BLaER1 (cell line): ENCODE measurements at regions not wholly inside any gene's neighbourhood (a gene's known extent, or its start where the extent isn't known, plus 50 kb on each side); places are given as distances from the start of the nearest gene placed in this dataset.

Experiments
- H3K27ac ChIP-seq: shearing (Covaris generic); formaldehyde crosslinking; 2 replicates; pipeline ENCODE4 v1.8.1; 2022
- H3K27me3 ChIP-seq: shearing (Covaris generic); formaldehyde crosslinking; 2 replicates; pipeline ENCODE4 v1.8.1; 2022
- H3K36me3 ChIP-seq: shearing (Covaris generic); formaldehyde crosslinking; 2 replicates; pipeline ENCODE4 v1.8.1; 2022
- H3K4me1 ChIP-seq: shearing (Covaris generic); formaldehyde crosslinking; 2 replicates; pipeline ENCODE4 v1.8.1; 2022
- H3K4me2 ChIP-seq: shearing (Covaris generic); formaldehyde crosslinking; 2 replicates; pipeline ENCODE4 v1.8.1; 2022
- H3K4me3 ChIP-seq: shearing (Covaris generic); formaldehyde crosslinking; 2 replicates; pipeline ENCODE4 v1.8.1; 2022
- H3K9ac ChIP-seq: shearing (Covaris generic); formaldehyde crosslinking; 2 replicates; pipeline ENCODE4 v1.8.1; 2022
- H3K9me3 ChIP-seq: shearing (Covaris generic); formaldehyde crosslinking; 2 replicates; pipeline ENCODE4 v1.8.1; 2022
- H4K20me1 ChIP-seq: shearing (Covaris generic); formaldehyde crosslinking; 2 replicates; pipeline ENCODE4 v1.8.1; 2022
- Cebpa-rat ChIP-seq: shearing (Covaris generic); IDR thresholded peaks from 2 replicates; pipeline ENCODE4 v1.8.1; 2022

DNA sequence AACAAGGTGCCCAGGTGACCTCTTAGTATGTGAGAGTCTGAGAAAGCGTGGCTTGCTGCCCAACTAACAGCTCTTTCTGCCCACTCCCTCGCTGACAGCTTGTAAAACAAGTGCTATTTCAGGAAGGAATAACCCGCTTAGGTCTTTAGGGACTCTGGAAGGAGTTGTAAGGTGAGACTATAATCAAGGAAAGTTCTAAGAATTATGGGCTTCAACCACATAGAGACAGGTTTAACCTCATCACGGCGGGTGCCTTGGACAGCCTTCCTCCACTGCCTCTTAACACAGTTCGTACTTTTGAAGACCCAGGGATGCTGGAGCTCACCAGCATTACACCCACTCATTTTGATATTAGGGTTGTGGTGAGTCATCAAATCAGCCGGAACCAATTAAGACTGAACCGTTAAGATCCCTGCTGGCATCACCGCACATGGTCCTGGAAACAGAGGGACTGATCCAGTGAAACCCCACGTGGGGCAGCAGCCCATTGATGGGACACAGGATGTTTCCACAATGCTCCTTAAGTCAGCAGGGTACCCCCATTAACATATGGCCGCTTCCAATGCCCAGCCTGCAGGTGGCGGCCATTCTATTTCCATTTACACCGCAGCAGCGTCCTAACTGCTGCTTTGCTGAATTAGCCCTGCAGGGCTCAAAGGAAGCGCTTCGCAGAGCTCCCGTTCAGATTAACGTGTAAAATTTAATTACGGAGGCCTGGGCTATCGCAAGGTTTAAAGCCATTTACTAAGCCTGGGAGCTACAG lies 176.6 kb upstream of the SDK2 start:
- no peak overlapping the region for H3K4me3 ChIP-seq
- H3K9ac ChIP-seq: no peak overlapping the region
- H3K27ac ChIP-seq: no peak overlapping the region
- H3K36me3 ChIP-seq: no peaks in the 10 kb centered on the region
- peaks cover 16% of the 10 kb centered on the region for H3K27me3 ChIP-seq
- no peak for TF ChIP-seq Cebpa-rat
- H3K4me1 ChIP-seq: peaks cover 14% of the 10 kb centered on the region
- H3K9me3 ChIP-seq: peaks cover 22% of the 10 kb centered on the region
- H3K4me2 ChIP-seq: no peak overlapping the region
- no peaks in the 10 kb centered on the region for H4K20me1 ChIP-seq

DNA sequence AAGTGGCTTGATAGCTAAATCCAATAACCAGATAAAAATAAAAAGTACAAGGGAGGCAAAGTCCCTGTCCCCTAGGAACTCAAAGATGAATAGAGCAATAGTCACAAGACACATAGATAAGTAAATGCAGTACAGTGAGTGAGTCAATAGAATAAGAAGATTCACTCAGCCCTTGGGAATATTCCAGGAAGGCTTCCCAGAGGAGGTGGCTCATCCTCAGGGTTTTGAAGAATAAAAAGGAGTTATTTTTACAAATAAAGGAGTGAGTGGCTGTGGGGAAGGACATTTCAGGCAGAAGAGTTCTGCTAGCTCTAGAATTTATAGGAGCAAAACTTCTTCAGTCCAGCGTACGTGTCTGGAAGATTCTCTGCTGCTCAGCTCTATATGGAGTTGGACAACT lies 177.4 kb upstream of the SDK2 start:
- no peak overlapping the region for H3K9ac ChIP-seq
- H4K20me1 ChIP-seq: no peaks in the 10 kb centered on the region
- H3K4me1 ChIP-seq: peaks cover 14% of the 10 kb centered on the region
- no peaks in the 10 kb centered on the region for H3K36me3 ChIP-seq
- H3K27me3 ChIP-seq: peaks cover 16% of the 10 kb centered on the region
- no peak for TF ChIP-seq Cebpa-rat
- H3K4me2 ChIP-seq: no peak overlapping the region
- H3K27ac ChIP-seq: no peak overlapping the region
- H3K9me3 ChIP-seq: peaks cover 22% of the 10 kb centered on the region
- no peak overlapping the region for H3K4me3 ChIP-seq

DNA sequence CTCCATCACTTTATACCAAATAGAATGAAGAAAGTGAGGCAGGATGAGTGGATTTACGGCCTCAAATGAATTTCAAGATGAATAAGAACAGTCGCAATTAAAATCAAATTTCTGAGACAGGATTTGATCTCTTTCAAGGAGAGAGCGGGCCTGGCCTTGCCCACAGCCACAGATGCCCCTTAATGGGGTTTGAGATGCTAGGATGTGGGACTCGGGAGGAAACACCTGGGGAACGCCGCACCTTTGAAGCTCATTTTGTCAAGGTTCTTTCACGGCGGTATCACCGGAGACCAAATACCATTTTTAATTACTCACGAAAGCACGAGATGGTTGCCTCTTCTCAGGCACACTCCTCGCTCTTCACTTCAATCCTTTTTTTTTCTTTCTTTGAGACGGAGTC lies 178.1 kb upstream of the SDK2 start:
- peaks cover 16% of the 10 kb centered on the region for H3K27me3 ChIP-seq
- H4K20me1 ChIP-seq: no peaks in the 10 kb centered on the region
- 0 out of 2 replicates have a peak overlapping the region, but pooled peaks have one; percentile 8 for H3K4me2 ChIP-seq
- H3K36me3 ChIP-seq: no peaks in the 10 kb centered on the region
- no peak overlapping the region for H3K9ac ChIP-seq
- TF ChIP-seq Cebpa-rat: no peak
- no peak overlapping the region for H3K4me3 ChIP-seq
- H3K4me1 ChIP-seq: peaks cover 21% of the 10 kb centered on the region
- H3K9me3 ChIP-seq: peaks cover 22% of the 10 kb centered on the region
- H3K27ac ChIP-seq: no peak overlapping the region

DNA sequence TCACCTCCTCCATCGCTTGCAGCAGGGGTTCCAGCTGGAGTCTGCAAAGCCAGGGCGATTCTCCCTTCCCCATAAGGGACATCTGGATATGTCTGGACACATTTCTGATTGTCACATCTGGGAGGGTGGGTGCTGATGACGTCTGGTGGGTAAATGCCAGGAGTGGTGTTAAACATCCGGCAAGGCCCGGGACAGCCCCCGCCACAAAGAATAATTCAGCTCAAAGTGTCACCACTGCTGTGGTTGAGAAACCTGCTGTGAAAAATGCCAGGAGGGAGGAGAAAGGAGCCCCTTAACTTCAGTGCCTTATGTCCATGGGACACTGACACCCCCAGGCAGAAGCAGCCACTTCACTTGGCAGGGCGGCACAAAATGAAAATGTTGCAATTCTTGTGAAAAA lies 179.4 kb upstream of the SDK2 start:
- no peak overlapping the region for H3K4me2 ChIP-seq
- H3K4me3 ChIP-seq: no peak overlapping the region
- no peak overlapping the region for H3K9ac ChIP-seq
- H3K36me3 ChIP-seq: no peaks in the 10 kb centered on the region
- H3K9me3 ChIP-seq: peaks cover 14% of the 10 kb centered on the region
- no peak for TF ChIP-seq Cebpa-rat
- H3K4me1 ChIP-seq: peaks cover 27% of the 10 kb centered on the region
- H3K27me3 ChIP-seq: peaks cover 16% of the 10 kb centered on the region
- H4K20me1 ChIP-seq: no peaks in the 10 kb centered on the region
- H3K27ac ChIP-seq: no peak overlapping the region

DNA sequence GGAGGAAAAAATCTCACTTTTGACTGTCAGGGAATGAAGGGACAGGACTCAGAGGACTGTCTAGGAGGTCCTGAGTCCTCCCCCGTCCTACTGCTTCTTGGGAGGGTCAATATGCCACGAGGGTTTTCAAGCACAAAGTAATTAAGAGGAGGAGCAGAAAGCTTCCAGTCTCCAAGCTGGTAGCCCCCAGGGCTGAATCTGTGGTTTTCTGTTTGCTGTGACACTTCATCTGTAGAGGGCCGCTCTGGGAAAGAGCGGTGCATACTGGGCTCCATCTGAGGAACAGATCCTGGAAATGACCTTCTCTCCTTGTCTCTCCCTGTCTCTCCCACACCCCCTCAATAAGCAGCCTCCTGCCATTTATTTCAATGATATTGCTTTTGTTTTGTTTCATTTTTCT lies 180.1 kb upstream of the SDK2 start:
- Histone ChIP-seq H4K20me1 (no peaks in the 10 kb centered on the region), H3K4me3 (no peak overlapping the region), H3K9ac (no peak overlapping the region), H3K36me3 (no peaks in the 10 kb centered on the region), H3K27me3 (peaks cover 16% of the 10 kb centered on the region), H3K4me1 (peaks cover 27% of the 10 kb centered on the region), H3K9me3 (peaks cover 8% of the 10 kb centered on the region), H3K27ac (no peak overlapping the region), H3K4me2 (no peak overlapping the region)
- TF ChIP-seq Cebpa-rat: no peak

DNA sequence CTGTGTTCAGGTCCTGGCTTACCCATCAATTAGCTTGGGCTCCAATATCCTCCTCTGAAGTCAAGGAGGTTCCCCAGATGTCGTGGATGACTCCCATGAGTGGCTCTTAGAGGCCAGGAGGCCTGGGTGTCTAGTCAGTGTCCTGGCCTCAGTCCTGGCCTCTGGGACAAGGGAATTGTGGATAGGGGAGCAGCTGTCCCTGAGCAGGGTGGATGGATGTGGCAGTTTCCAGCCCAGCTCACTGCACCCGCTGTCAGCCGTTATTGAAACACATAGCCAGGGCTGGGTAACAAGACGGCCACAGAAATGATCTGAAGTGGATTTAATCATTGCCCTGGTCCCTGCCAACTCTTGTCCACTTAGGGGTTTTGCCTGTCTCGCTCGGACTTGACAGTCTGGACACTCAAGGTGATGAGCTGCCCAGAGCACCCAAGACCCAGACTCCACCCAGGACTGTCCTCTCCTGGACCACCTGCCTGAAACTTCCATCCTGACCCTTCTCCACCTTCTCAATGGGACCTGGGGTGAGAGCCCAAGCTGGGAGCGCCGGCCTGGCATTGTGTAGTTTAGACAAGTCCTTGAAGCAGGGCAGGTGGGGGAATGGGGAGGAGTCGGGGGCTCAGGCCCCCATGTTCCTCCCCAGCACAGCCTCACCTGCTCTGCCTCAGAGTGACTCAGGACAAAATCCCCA lies 182.1 kb upstream of the SDK2 start:
- H3K27ac ChIP-seq: no peak overlapping the region
- no peaks in the 10 kb centered on the region for H3K9me3 ChIP-seq
- no peak overlapping the region for H3K9ac ChIP-seq
- H3K4me3 ChIP-seq: no peak overlapping the region
- no peaks in the 10 kb centered on the region for H3K36me3 ChIP-seq
- H4K20me1 ChIP-seq: no peaks in the 10 kb centered on the region
- peaks cover 16% of the 10 kb centered on the region for H3K27me3 ChIP-seq
- peaks cover 13% of the 10 kb centered on the region; the same call in 1 of the 2 replicates for H3K4me1 ChIP-seq
- no peak overlapping the region for H3K4me2 ChIP-seq
- no peak for TF ChIP-seq Cebpa-rat

DNA sequence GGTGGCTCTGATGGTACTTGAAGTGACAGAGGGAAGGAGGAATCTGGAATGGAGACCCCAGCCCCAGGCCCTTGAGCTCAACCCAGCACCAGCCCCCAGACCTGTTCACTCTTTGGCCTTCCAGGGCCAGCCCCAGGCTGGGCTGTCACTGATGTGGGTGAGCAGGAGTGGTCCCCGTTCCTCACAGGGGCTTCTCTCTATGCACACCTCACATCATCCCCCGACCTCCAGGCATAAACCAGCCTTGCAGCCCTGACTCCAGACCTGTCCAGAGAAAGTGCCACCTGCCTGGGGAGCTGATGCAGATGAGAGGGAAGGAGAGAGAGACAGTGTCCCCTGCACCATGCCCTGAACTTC lies 182.6 kb upstream of the SDK2 start:
- no peaks in the 10 kb centered on the region for H4K20me1 ChIP-seq
- H3K36me3 ChIP-seq: no peaks in the 10 kb centered on the region
- H3K4me3 ChIP-seq: no peak overlapping the region
- no peak overlapping the region for H3K27ac ChIP-seq
- peak overlapping the region; percentile 17; the same call in 1 of the 2 replicates for H3K4me2 ChIP-seq
- H3K27me3 ChIP-seq: peaks cover 13% of the 10 kb centered on the region
- H3K4me1 ChIP-seq: peaks cover 13% of the 10 kb centered on the region; the same call in 1 of the 2 replicates
- H3K9ac ChIP-seq: no peak overlapping the region
- TF ChIP-seq Cebpa-rat: no peak
- no peaks in the 10 kb centered on the region for H3K9me3 ChIP-seq

DNA sequence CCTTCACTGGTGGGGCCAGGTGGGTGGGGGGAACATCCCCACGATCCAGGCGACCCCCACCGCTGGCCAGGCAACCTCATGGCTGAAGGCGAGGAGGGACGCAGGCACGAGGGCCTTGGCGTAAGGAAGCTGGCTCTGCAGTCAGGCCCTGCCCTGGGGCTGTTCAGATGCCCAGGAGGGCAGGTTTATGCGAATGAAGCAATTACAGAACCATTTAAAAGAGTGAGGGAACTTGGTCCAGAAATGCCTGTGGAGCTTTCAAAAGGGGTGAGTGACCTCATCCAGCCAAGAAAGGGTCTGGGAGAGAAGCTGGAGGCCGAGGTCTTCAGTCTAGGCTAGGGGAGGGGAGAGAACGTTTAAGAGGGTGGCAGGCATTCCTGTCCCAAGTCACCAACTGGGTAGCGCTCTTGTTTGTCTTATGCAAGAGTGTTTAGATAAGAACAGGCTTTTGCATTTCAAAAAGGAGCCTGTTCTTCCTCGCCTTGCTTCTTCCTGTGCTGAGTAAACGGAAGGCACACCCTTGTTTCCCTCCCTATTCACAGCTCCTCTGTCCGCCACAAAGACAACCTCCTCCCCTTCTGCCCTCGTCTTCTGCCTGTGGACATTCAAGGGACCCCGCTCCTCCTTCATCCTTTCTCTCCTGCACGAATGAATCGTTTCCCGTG lies 183.5 kb upstream of the SDK2 start:
- Histone ChIP-seq H3K27ac (no peak overlapping the region), H3K27me3 (peaks cover 4% of the 10 kb centered on the region; the same call in 1 of the 2 replicates), H3K4me3 (no peak overlapping the region), H3K36me3 (no peaks in the 10 kb centered on the region), H4K20me1 (no peaks in the 10 kb centered on the region), H3K9me3 (no peaks in the 10 kb centered on the region), H3K4me2 (peak overlapping the region; percentile 17), H3K4me1 (peaks cover 13% of the 10 kb centered on the region; the same call in 1 of the 2 replicates), H3K9ac (no peak overlapping the region)
- no peak for TF ChIP-seq Cebpa-rat

DNA sequence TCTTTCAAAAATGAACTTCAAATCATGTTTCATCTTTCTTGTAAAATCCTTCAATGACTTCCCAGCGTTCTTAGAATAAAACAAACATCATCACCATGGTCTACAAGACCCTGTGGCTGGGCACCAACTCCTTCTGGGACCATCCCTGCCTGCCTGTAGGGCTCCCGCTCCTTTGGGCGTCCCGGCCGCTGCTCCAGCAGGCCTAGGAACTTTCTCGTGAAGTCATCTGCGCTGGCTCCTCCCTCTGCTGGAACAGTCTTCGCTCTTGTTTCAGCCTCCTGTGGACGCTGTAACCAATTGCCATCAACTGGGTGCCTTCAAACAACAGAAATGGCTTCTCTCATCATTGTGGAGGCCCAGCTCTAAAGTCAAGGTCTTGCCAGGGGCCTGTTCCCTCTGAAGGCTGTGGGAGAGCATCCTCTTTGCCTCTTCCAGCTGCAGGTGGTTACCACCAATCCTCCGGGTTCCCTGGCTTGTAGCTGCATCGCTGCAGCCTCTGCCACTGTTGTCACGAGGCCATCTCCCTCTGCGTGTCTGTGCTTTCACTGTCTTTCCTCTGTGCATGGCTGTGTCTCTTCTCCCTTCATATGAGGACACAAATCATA lies 185.5 kb upstream of the SDK2 start:
- no peaks in the 10 kb centered on the region for H3K9me3 ChIP-seq
- TF ChIP-seq Cebpa-rat: no peak
- no peaks in the 10 kb centered on the region for H4K20me1 ChIP-seq
- H3K9ac ChIP-seq: no peak overlapping the region
- H3K36me3 ChIP-seq: no peaks in the 10 kb centered on the region
- no peak overlapping the region for H3K4me2 ChIP-seq
- no peaks in the 10 kb centered on the region for H3K27me3 ChIP-seq
- peaks cover 13% of the 10 kb centered on the region; the same call in 1 of the 2 replicates for H3K4me1 ChIP-seq
- no peak overlapping the region for H3K27ac ChIP-seq
- H3K4me3 ChIP-seq: no peak overlapping the region
